ENCODE measurements at regions not wholly inside any gene's neighbourhood (a gene's known extent, or its start where the extent isn't known, plus 50 kb on each side); places are given as distances from the start of the nearest gene placed in this dataset.

- H3K4me3 ChIP-seq = no peak overlapping the region
- H3K36me3 ChIP-seq = no peaks in the 10 kb centered on the region
- no peak for TF ChIP-seq CTCF (IDR thresholded peaks at IDR 0.05; ENCODE audit: low read depth, low read length)
- no peaks in the 10 kb centered on the region for H3K9me3 ChIP-seq (ENCODE audit: low read depth)
- no peaks in the 10 kb centered on the region for H3K27me3 ChIP-seq
- no peak overlapping the region for H3K27ac ChIP-seq
- no peaks in the 10 kb centered on the region for H3K4me1 ChIP-seq (ENCODE audit: low read depth)
- no peak for DNase-seq (ENCODE audit: low read depth in 1 of 2, low spot score in 1 of 2)
Observed at GRCh38 chr15:96559087-96559486, 228.6 kb downstream of the NR2F2 start.

GRCh38 chr15:96559631-96560030 is 229.1 kb downstream of the NR2F2 start:
- Histone ChIP-seq H3K4me1 (ENCODE audit: low read depth) (no peaks in the 10 kb centered on the region), H3K36me3 (no peaks in the 10 kb centered on the region), H3K27ac (no peak overlapping the region), H3K4me3 (no peak overlapping the region), H3K27me3 (no peaks in the 10 kb centered on the region), H3K9me3 (ENCODE audit: low read depth) (no peaks in the 10 kb centered on the region)
- DNase-seq (ENCODE audit: low read depth in 1 of 2, low spot score in 1 of 2) = no peak
- TF ChIP-seq CTCF (IDR thresholded peaks at IDR 0.05; ENCODE audit: low read depth, low read length) = no peak

GRCh38 chr15:96560246-96560895 is 229.9 kb downstream of the NR2F2 start:
- Histone ChIP-seq H3K27ac (no peak overlapping the region), H3K4me3 (no peak overlapping the region), H3K9me3 (ENCODE audit: low read depth) (no peaks in the 10 kb centered on the region), H3K4me1 (ENCODE audit: low read depth) (no peaks in the 10 kb centered on the region), H3K27me3 (no peaks in the 10 kb centered on the region), H3K36me3 (no peaks in the 10 kb centered on the region)
- no peak for TF ChIP-seq CTCF (IDR thresholded peaks at IDR 0.05; ENCODE audit: low read depth, low read length)
- DNase-seq (ENCODE audit: low read depth in 1 of 2, low spot score in 1 of 2) = peak in 1 of 2 donors; percentile 43

- Histone ChIP-seq H3K9me3 (ENCODE audit: low read depth) (no peaks in the 10 kb centered on the region), H3K36me3 (no peaks in the 10 kb centered on the region), H3K27me3 (no peaks in the 10 kb centered on the region), H3K4me3 (no peak overlapping the region), H3K4me1 (ENCODE audit: low read depth) (no peaks in the 10 kb centered on the region), H3K27ac (no peak overlapping the region)
- DNase-seq (ENCODE audit: low read depth in 1 of 2, low spot score in 1 of 2) = no peak
- no peak for TF ChIP-seq CTCF (IDR thresholded peaks at IDR 0.05; ENCODE audit: low read depth, low read length)
Observed at GRCh38 chr15:96561593-96561992, 231.1 kb downstream of the NR2F2 start.

GRCh38 chr15:96564546-96564945 is 234.0 kb downstream of the NR2F2 start:
- H3K4me1 ChIP-seq (ENCODE audit: low read depth) = no peaks in the 10 kb centered on the region
- DNase-seq (ENCODE audit: low read depth in 1 of 2, low spot score in 1 of 2) = no peak
- H3K4me3 ChIP-seq = no peak overlapping the region
- no peaks in the 10 kb centered on the region for H3K27me3 ChIP-seq
- TF ChIP-seq CTCF (IDR thresholded peaks at IDR 0.05; ENCODE audit: low read depth, low read length) = no peak
- H3K27ac ChIP-seq = no peak overlapping the region
- no peaks in the 10 kb centered on the region for H3K36me3 ChIP-seq
- no peaks in the 10 kb centered on the region for H3K9me3 ChIP-seq (ENCODE audit: low read depth)
